ENCODE measurements at regions not wholly inside any gene's neighbourhood (a gene's known extent, or its start where the extent isn't known, plus 50 kb on each side); places are given as distances from the start of the nearest gene placed in this dataset.

DNA sequence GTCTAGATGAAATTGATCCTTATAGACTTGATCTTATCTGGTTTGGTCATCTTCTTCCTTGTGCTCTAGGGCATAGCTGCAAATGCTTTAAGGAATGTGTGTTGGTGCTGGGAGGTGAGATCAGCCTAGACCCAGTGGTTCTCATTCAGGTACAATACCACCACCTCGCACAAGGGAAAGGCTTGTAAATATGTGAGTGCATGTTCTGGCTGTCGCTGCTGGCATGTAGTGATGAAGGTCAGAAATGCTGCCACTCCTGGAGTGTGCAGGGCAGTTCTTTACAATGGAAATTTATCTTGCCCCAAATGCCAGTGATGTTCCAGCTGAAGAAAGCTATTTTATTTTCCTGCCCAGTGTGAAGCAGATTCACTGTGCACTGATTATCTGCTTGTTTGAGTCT lies 900.9 kb downstream of the QKI start:
- Histone ChIP-seq H3K9me3 (ENCODE audit: control insufficient read depth, insufficient read depth, low read length) (peaks cover 10% of the 10 kb centered on the region), H3K36me3 (ENCODE audit: control insufficient read depth, insufficient read depth, low read length) (no peaks in the 10 kb centered on the region), H3K9me1 (ENCODE audit: insufficient read depth, low read length) (no peaks in the 10 kb centered on the region), H2BK15ac (ENCODE audit: low read depth, low read length) (no peak overlapping the region), H4K5ac (ENCODE audit: low read depth, low read length) (no peak overlapping the region), H2BK120ac (ENCODE audit: low read depth, low read length) (no peak overlapping the region), H3K14ac (replicated peaks; ENCODE audit: low read depth, low read length) (no peak overlapping the region), H2AFZ (replicated peaks; ENCODE audit: low read length, poor library complexity) (no peak overlapping the region), H3K18ac (ENCODE audit: low read depth, low read length) (no peak overlapping the region), H4K8ac (ENCODE audit: low read depth in 2 of 2, low read length in 2 of 2) (no peak overlapping the region), H3K27ac (ENCODE audit: insufficient read depth, low read length) (no peak overlapping the region), H4K20me1 (ENCODE audit: insufficient read depth, low read length) (no peaks in the 10 kb centered on the region), H3K27me3 (ENCODE audit: control insufficient read depth, insufficient read depth, low read length) (no peaks in the 10 kb centered on the region), H3K4ac (ENCODE audit: low read depth, low read length) (no peak overlapping the region), H2AK5ac (ENCODE audit: low read depth, low read length) (no peak overlapping the region), H3K9ac (ENCODE audit: low read depth, low read length) (no peak overlapping the region), H2BK5ac (ENCODE audit: low read depth, low read length, poor library complexity, severe bottlenecking) (no peak overlapping the region), H3K23ac (ENCODE audit: low read depth, low read length) (no peak overlapping the region), H2BK20ac (ENCODE audit: low read depth, low read length) (no peak overlapping the region), H3K79me1 (ENCODE audit: low read depth in 1 of 2, low read length in 2 of 2) (no peaks in the 10 kb centered on the region), H3K56ac (ENCODE audit: extremely low read depth, insufficient read depth, low read length) (no peak overlapping the region), H3K4me1 (ENCODE audit: control insufficient read depth, insufficient read depth, low read length) (no peaks in the 10 kb centered on the region), H3K4me2 (ENCODE audit: low read depth, low read length) (no peak overlapping the region), H3K4me3 (ENCODE audit: insufficient read depth, low read depth, low read length) (no peak overlapping the region), H4K91ac (ENCODE audit: insufficient read depth, low read depth, low read length) (no peak overlapping the region), H2AK9ac (replicated peaks; ENCODE audit: low read depth, low read length, poor library complexity) (no peak overlapping the region)
- in situ Hi-C loops (cut with MboI; ENCODE audit: low sequenced_read_pairs): no loop called here
- ChIA-PET CTCF (no interaction called here), POLR2A (ENCODE audit: unreplicated experiment) (no interaction called here)
- dilution Hi-C loops (cut with HindIII; ENCODE audit: low sequenced_read_pairs, unreplicated experiment): no loop called here
- no peak for TF ChIP-seq RCOR1 (IDR thresholded peaks at IDR 0.05; ENCODE audit: insufficient replicate concordance, low read length)
- TF ChIP-seq RFX5 (IDR thresholded peaks at IDR 0.05; ENCODE audit: low read depth, low read length): no peak
- TF ChIP-seq, protein P1, sequence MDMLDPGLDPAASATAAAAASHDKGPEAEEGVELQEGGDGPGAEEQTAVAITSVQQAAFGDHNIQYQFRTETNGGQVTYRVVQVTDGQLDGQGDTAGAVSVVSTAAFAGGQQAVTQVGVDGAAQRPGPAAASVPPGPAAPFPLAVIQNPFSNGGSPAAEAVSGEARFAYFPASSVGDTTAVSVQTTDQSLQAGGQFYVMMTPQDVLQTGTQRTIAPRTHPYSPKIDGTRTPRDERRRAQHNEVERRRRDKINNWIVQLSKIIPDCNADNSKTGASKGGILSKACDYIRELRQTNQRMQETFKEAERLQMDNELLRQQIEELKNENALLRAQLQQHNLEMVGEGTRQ (IDR thresholded peaks at IDR 0.05; ENCODE audit: low read depth, low read length): no peak
- TF ChIP-seq SMC3 (IDR thresholded peaks at IDR 0.05; ENCODE audit: low read depth, low read length): no peak
- no peak for TF ChIP-seq CEBPB (IDR thresholded peaks at IDR 0.05; ENCODE audit: low read depth, low read length)
- no peak for TF ChIP-seq BHLHE40 (IDR thresholded peaks at IDR 0.05; ENCODE audit: low read depth, low read length)
- TF ChIP-seq MAZ (IDR thresholded peaks at IDR 0.05; ENCODE audit: borderline replicate concordance, low read depth, low read length): no peak
- no peak for TF ChIP-seq POLR2A (IDR thresholded peaks at IDR 0.05; ENCODE audit: low read depth, low read length)
- no peak for TF ChIP-seq FOS (IDR thresholded peaks at IDR 0.05; ENCODE audit: low read depth, low read length)
- TF ChIP-seq, protein P2, sequence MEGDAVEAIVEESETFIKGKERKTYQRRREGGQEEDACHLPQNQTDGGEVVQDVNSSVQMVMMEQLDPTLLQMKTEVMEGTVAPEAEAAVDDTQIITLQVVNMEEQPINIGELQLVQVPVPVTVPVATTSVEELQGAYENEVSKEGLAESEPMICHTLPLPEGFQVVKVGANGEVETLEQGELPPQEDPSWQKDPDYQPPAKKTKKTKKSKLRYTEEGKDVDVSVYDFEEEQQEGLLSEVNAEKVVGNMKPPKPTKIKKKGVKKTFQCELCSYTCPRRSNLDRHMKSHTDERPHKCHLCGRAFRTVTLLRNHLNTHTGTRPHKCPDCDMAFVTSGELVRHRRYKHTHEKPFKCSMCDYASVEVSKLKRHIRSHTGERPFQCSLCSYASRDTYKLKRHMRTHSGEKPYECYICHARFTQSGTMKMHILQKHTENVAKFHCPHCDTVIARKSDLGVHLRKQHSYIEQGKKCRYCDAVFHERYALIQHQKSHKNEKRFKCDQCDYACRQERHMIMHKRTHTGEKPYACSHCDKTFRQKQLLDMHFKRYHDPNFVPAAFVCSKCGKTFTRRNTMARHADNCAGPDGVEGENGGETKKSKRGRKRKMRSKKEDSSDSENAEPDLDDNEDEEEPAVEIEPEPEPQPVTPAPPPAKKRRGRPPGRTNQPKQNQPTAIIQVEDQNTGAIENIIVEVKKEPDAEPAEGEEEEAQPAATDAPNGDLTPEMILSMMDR (conservative IDR thresholded peaks at IDR 0.05; ENCODE audit: low read depth, low read length): no peak
- no peak for TF ChIP-seq MXI1 (IDR thresholded peaks at IDR 0.05; ENCODE audit: borderline replicate concordance, low read depth, low read length)
- TF ChIP-seq, protein P3, sequence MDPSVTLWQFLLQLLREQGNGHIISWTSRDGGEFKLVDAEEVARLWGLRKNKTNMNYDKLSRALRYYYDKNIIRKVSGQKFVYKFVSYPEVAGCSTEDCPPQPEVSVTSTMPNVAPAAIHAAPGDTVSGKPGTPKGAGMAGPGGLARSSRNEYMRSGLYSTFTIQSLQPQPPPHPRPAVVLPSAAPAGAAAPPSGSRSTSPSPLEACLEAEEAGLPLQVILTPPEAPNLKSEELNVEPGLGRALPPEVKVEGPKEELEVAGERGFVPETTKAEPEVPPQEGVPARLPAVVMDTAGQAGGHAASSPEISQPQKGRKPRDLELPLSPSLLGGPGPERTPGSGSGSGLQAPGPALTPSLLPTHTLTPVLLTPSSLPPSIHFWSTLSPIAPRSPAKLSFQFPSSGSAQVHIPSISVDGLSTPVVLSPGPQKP (IDR thresholded peaks at IDR 0.05; ENCODE audit: borderline replicate concordance, low read depth, low read length): no peak
- TF ChIP-seq NFE2L2 (IDR thresholded peaks at IDR 0.05; ENCODE audit: low read depth, low read length): no peak
- no peak for TF ChIP-seq RAD21 (IDR thresholded peaks at IDR 0.05; ENCODE audit: low read length)
- no peak for TF ChIP-seq MAFK (IDR thresholded peaks at IDR 0.05; ENCODE audit: low read depth, low read length)
- ATAC-seq (ENCODE audit: low read depth) (no peak), DNase-seq (no peak)
- no TSS peak for BruUV-seq (replicated peaks)
- no CpG with 5 or more reads among the region's 2 CpGs for WGBS, 2 experiments (ENCODE audit: extremely low coverage in 2 of 2, insufficient read length in 1 of 2)
- intact Hi-C loops (cut with micrococcal nuclease): no loop called here

Data from IMR-90 (cell line).